HEK293 (cell line): ENCODE measurements at regions not wholly inside any gene's neighbourhood (a gene's known extent, or its start where the extent isn't known, plus 50 kb on each side); places are given as distances from the start of the nearest gene placed in this dataset.

Experiments used
- CTCF ChIA-PET: fragments of 350-600 bp; formaldehyde crosslinking; extraction: SDS; loops from one replicate; lab custom pipeline; 2021; ENCODE audit warnings: antibody characterized with exemption; lab: Yijun Ruan, JAX
- POLR2A ChIA-PET: fragments of 300-600 bp; formaldehyde crosslinking; extraction: SDS; loops from one replicate; lab custom pipeline; 2020; ENCODE audit warnings: antibody characterized with exemption, inconsistent platforms; lab: Yijun Ruan, JAX
- H3K27ac ChIP-seq: fragments of 200-500 bp; sonication (Bioruptor generic); 2 replicates; pipeline ENCODE4 v1.5.1; 2014; ENCODE audit warnings: low read depth, low read length, control low read depth, inconsistent platforms; ENCODE audit errors: extremely low read depth
- H3K36me3 ChIP-seq, 2 experiments: fragments of 200-500 bp in 1 of 2; sonication (Bioruptor generic) in 1 of 2; 1 replicate in 1 of 2; 2 replicates in 1 of 2; pipeline ENCODE4 v1.5.1; 2014 to 2017; ENCODE audit warnings: inconsistent platforms in 2 of 2, low read length in 2 of 2; ENCODE audit not compliant: control insufficient read depth in 2 of 2, insufficient read depth in 1 of 2
- H3K4me1 ChIP-seq: fragments of 200-500 bp; sonication (Bioruptor generic); 2 replicates; pipeline ENCODE4 v1.5.1; 2014; ENCODE audit warnings: mild to moderate bottlenecking, low read length, inconsistent platforms; ENCODE audit not compliant: control insufficient read depth, insufficient read depth
- H3K4me3 ChIP-seq: 2 replicates; pipeline ENCODE4 v1.5.1; 2011; ENCODE audit warnings: low read depth, mild to moderate bottlenecking, control low read depth, low read length, moderate library complexity
- H3K9me3 ChIP-seq: fragments of 200-500 bp; sonication (Bioruptor generic); 2 replicates; pipeline ENCODE4 v1.5.1; 2014; ENCODE audit warnings: low read depth, low read length, inconsistent platforms; ENCODE audit not compliant: control insufficient read depth, insufficient read depth
- PRDM4 ChIP-seq: fragments of 450-650 bp; formaldehyde crosslinking; IDR thresholded peaks from 2 replicates; pipeline ENCODE4 v1.5.1; 2017; ENCODE audit warnings: missing biosample characterization, missing genetic modification characterization
- ZBTB11 ChIP-seq: fragments of 450-650 bp; formaldehyde crosslinking; conservative IDR thresholded peaks from 2 replicates; pipeline ENCODE4 v1.5.1; 2016; ENCODE audit warnings: low read depth, missing biosample characterization, missing genetic modification characterization
- ZNF114 ChIP-seq: fragments of 450-650 bp; formaldehyde crosslinking; IDR thresholded peaks from 2 replicates; pipeline ENCODE4 v1.5.0; 2017; ENCODE audit warnings: missing biosample characterization, missing genetic modification characterization
- ZNF121 ChIP-seq: fragments of 450-650 bp; formaldehyde crosslinking; IDR thresholded peaks from 2 replicates; pipeline ENCODE4 v1.5.1; 2016; ENCODE audit warnings: missing biosample characterization, missing genetic modification characterization
- ZNF138 ChIP-seq: fragments of 450-650 bp; formaldehyde crosslinking; IDR thresholded peaks from 2 replicates; pipeline ENCODE4 v1.5.1; 2016; ENCODE audit warnings: missing biosample characterization, missing genetic modification characterization, borderline replicate concordance
- ZNF2 ChIP-seq: fragments of 450-650 bp; formaldehyde crosslinking; IDR thresholded peaks from 2 replicates; pipeline ENCODE4 v1.5.1; 2016; ENCODE audit warnings: missing biosample characterization, missing genetic modification characterization
- ZNF24 ChIP-seq: fragments of 450-650 bp; formaldehyde crosslinking; IDR thresholded peaks from 2 replicates; pipeline ENCODE4 v1.5.1; 2016; ENCODE audit warnings: missing biosample characterization, missing genetic modification characterization
- ZNF394 ChIP-seq: fragments of 450-650 bp; formaldehyde crosslinking; IDR thresholded peaks from 2 replicates; pipeline ENCODE4 v1.5.1; 2016; ENCODE audit warnings: missing biosample characterization, missing genetic modification characterization, mild to moderate bottlenecking, moderate library complexity, borderline replicate concordance
- ZNF426 ChIP-seq: fragments of 450-650 bp; formaldehyde crosslinking; IDR thresholded peaks from 2 replicates; pipeline ENCODE4 v1.5.1; 2017; ENCODE audit warnings: missing biosample characterization, missing genetic modification characterization, mild to moderate bottlenecking, inconsistent platforms, moderate library complexity
- ZNF501 ChIP-seq: fragments of 450-650 bp; formaldehyde crosslinking; IDR thresholded peaks from 2 replicates; pipeline ENCODE4 v1.5.1; 2016; ENCODE audit warnings: missing biosample characterization, missing genetic modification characterization
- ZNF529 ChIP-seq: fragments of 450-650 bp; formaldehyde crosslinking; IDR thresholded peaks from 2 replicates; pipeline ENCODE4 v1.5.1; 2017; ENCODE audit warnings: missing genetic modification characterization, missing biosample characterization; ENCODE audit not compliant: insufficient replicate concordance
- ZNF580 ChIP-seq: fragments of 450-650 bp; formaldehyde crosslinking; IDR thresholded peaks from 2 replicates; pipeline ENCODE4 v1.5.1; 2016; ENCODE audit warnings: missing biosample characterization, missing genetic modification characterization
- ZNF610 ChIP-seq: fragments of 450-650 bp; formaldehyde crosslinking; IDR thresholded peaks from 2 replicates; pipeline ENCODE4 v1.5.1; 2016; ENCODE audit warnings: missing biosample characterization, missing genetic modification characterization, borderline replicate concordance
- ZNF76 ChIP-seq: fragments of 450-650 bp; formaldehyde crosslinking; IDR thresholded peaks from 2 replicates; pipeline ENCODE4; 2016; ENCODE audit warnings: low read depth, missing biosample characterization, missing genetic modification characterization, borderline replicate concordance
- ZSCAN18 ChIP-seq: fragments of 450-650 bp; formaldehyde crosslinking; IDR thresholded peaks from 2 replicates; pipeline ENCODE4 v1.5.1; 2016; ENCODE audit warnings: missing biosample characterization, missing genetic modification characterization
- TF ChIP-seq, protein P1 (sequence below): fragments of 450-650 bp; formaldehyde crosslinking; IDR thresholded peaks from 2 replicates; pipeline ENCODE4 v1.5.1; 2016; ENCODE audit warnings: missing biosample characterization, missing genetic modification characterization
- TF ChIP-seq, protein P2 (sequence below): fragments of 450-650 bp; formaldehyde crosslinking; conservative IDR thresholded peaks from 2 replicates; pipeline ENCODE4 v1.5.1; 2016; ENCODE audit warnings: low read depth, missing biosample characterization, missing genetic modification characterization

DNA sequence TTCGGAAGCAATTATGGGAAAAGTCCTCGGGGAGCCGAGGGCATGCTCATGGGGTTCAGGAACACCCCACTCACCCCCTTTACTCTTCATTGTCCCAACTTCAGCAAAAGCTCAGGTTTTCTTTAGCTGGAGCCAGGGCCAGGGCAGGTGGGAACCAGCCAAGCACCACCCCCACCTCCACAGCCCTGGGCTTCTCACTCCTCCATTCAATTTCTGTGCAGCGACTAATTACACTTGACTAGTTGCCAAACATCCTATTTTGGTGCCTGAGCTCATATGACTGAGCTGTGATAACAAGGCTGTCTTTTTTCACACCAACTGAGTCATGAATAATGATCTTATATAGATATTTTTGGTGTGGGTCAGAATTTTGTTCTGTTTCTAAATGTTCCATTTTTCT lies 257.2 kb upstream of the AJAP1 start:
- no peaks in the 10 kb centered on the region for H3K9me3 ChIP-seq
- no peak overlapping the region for H3K27ac ChIP-seq
- H3K4me1 ChIP-seq = no peaks in the 10 kb centered on the region
- TF ChIP-seq ZNF121 (no peak), ZNF138 (tag by site-specific recombination) (no peak), ZNF610 (tag by site-specific recombination) (no peak), ZNF529 (no peak), ZNF2 (tag by site-specific recombination) (no peak), ZNF426 (tag by site-specific recombination) (no peak), ZNF394 (tag by site-specific recombination) (no peak), ZNF114 (tag by site-specific recombination) (no peak), ZNF580 (tag by site-specific recombination) (no peak), ZBTB11 (no peak), ZNF501 (tag by site-specific recombination) (no peak), ZSCAN18 (tag by site-specific recombination) (no peak), ZNF76 (tag by site-specific recombination) (no peak), PRDM4 (tag by site-specific recombination) (no peak), ZNF24 (tag by site-specific recombination) (no peak)
- TF ChIP-seq, protein P1, sequence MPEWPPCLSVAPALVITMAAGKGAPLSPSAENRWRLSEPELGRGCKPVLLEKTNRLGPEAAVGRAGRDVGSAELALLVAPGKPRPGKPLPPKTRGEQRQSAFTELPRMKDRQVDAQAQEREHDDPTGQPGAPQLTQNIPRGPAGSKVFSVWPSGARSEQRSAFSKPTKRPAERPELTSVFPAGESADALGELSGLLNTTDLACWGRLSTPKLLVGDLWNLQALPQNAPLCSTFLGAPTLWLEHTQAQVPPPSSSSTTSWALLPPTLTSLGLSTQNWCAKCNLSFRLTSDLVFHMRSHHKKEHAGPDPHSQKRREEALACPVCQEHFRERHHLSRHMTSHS (tag by site-specific recombination) = no peak
- TF ChIP-seq, protein P2, sequence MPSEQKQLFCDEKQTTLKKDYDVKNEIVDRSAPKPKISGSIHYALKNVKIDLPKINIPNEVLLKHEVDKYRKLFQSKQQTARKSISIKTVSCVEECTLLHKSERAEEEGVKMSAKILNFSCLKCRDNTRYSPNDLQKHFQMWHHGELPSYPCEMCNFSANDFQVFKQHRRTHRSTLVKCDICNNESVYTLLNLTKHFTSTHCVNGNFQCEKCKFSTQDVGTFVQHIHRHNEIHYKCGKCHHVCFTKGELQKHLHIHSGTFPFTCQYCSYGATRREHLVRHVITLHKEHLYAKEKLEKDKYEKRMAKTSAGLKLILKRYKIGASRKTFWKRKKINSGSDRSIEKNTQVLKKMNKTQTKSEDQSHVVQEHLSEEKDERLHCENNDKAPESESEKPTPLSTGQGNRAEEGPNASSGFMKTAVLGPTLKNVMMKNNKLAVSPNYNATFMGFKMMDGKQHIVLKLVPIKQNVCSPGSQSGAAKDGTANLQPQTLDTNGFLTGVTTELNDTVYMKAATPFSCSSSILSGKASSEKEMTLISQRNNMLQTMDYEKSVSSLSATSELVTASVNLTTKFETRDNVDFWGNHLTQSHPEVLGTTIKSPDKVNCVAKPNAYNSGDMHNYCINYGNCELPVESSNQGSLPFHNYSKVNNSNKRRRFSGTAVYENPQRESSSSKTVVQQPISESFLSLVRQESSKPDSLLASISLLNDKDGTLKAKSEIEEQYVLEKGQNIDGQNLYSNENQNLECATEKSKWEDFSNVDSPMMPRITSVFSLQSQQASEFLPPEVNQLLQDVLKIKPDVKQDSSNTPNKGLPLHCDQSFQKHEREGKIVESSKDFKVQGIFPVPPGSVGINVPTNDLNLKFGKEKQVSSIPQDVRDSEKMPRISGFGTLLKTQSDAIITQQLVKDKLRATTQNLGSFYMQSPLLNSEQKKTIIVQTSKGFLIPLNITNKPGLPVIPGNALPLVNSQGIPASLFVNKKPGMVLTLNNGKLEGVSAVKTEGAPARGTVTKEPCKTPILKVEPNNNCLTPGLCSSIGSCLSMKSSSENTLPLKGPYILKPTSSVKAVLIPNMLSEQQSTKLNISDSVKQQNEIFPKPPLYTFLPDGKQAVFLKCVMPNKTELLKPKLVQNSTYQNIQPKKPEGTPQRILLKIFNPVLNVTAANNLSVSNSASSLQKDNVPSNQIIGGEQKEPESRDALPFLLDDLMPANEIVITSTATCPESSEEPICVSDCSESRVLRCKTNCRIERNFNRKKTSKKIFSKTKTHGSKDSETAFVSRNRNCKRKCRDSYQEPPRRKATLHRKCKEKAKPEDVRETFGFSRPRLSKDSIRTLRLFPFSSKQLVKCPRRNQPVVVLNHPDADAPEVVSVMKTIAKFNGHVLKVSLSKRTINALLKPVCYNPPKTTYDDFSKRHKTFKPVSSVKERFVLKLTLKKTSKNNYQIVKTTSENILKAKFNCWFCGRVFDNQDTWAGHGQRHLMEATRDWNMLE = no peak
- CTCF ChIA-PET = interaction anchor here (0.6 kb wide), 1 partner anchor 226 kb away, joined by 3 read pairs; no protein-coding TSS in a partner anchor
- no peak overlapping the region for H3K4me3 ChIP-seq
- POLR2A ChIA-PET = no interaction called here
- no peaks in the 10 kb centered on the region for H3K36me3 ChIP-seq
